CD14-positive monocyte (primary cell): ENCODE measurements at regions not wholly inside any gene's neighbourhood (a gene's known extent, or its start where the extent isn't known, plus 50 kb on each side); places are given as distances from the start of the nearest gene placed in this dataset.
"Not testable (repeated sequence)": the region's sequence is repeated elsewhere in the genome, so short reads cannot be mapped to it uniquely, and the experiment has no call there.

Experiments
- DNase-seq, 3 donors: peaks; one replicate each; pipeline ENCODE4 v3.0.0-alpha.2; 2011 to 2022
- H2AFZ ChIP-seq: 2 replicates; pipeline ENCODE4 v1.6.0; 2012; ENCODE audit warnings: mild to moderate bottlenecking, low read depth, low read length, inconsistent platforms; ENCODE audit not compliant: insufficient read depth, poor library complexity, severe bottlenecking
- H3K27ac ChIP-seq, 2 donors: 1 replicate in 1 of 2; 2 replicates in 1 of 2; pipeline ENCODE4 v1.5.1; 2012 to 2013; ENCODE audit warnings: low read length in 2 of 2, control low read depth in 1 of 2, inconsistent platforms in 1 of 2, low read depth in 1 of 2, mild to moderate bottlenecking in 1 of 2
- H3K27me3 ChIP-seq, 2 donors: one replicate each; pipeline versions ENCODE4 v1.6.0 to v1.6.1; 2011 to 2013; ENCODE audit warnings: low read length in 2 of 2; ENCODE audit not compliant: control insufficient read depth in 2 of 2, insufficient read depth in 2 of 2
- H3K36me3 ChIP-seq, 2 donors: replicated peaks in 1 of 2; 1 replicate in 1 of 2; 2 replicates in 1 of 2; pipeline versions ENCODE4 v1.5.1 to v1.6.1; 2012 to 2013; ENCODE audit warnings: low read length in 2 of 2, control low read depth in 1 of 2, inconsistent platforms in 1 of 2, mild to moderate bottlenecking in 1 of 2; ENCODE audit not compliant: insufficient read depth in 2 of 2, control insufficient read depth in 1 of 2
- H3K4me1 ChIP-seq, 2 donors: 1 replicate in 1 of 2; 2 replicates in 1 of 2; pipeline versions ENCODE4 v1.5.1 to v1.6.1; 2012 to 2013; ENCODE audit warnings: low read length in 2 of 2, control low read depth in 1 of 2, inconsistent platforms in 1 of 2, mild to moderate bottlenecking in 1 of 2, moderate library complexity in 1 of 2; ENCODE audit not compliant: insufficient read depth in 2 of 2, control insufficient read depth in 1 of 2
- H3K4me2 ChIP-seq: replicated peaks from 2 replicates; pipeline ENCODE3; 2012; ENCODE audit warnings: low read length, moderate library complexity, mild to moderate bottlenecking; ENCODE audit not compliant: poor library complexity, severe bottlenecking; ENCODE audit errors: extremely low read depth
- H3K4me3 ChIP-seq, 3 experiments: fragments of 200-600 bp in 1 of 3; sonication (generic) in 1 of 3; replicated peaks in 1 of 3; 1 replicate in 2 of 3; 2 replicates in 1 of 3; pipeline ENCODE4 v1.5.1; 2011 to 2013; ENCODE audit warnings: low read length in 3 of 3, mild to moderate bottlenecking in 3 of 3, control low read depth in 2 of 3, low read depth in 2 of 3, inconsistent platforms in 1 of 3, moderate library complexity in 1 of 3
- H3K79me2 ChIP-seq: 2 replicates; pipeline ENCODE4 v1.6.0; 2012; ENCODE audit warnings: mild to moderate bottlenecking, control low read depth, inconsistent platforms, low read length, moderate library complexity; ENCODE audit not compliant: insufficient read depth
- H3K9ac ChIP-seq: 2 replicates; pipeline ENCODE4 v1.6.0; 2017; ENCODE audit warnings: low read length, mild to moderate bottlenecking; ENCODE audit not compliant: insufficient read depth, poor library complexity, severe bottlenecking
- H3K9me3 ChIP-seq, 2 donors: replicated peaks in 1 of 2; 1 replicate in 1 of 2; 2 replicates in 1 of 2; pipeline versions ENCODE4 v1.5.1 to v1.6.1; 2012 to 2013; ENCODE audit warnings: low read length in 2 of 2, control low read depth in 1 of 2; ENCODE audit not compliant: control insufficient read depth in 1 of 2, insufficient read depth in 1 of 2
- H4K20me1 ChIP-seq: 2 replicates; pipeline ENCODE4 v1.6.0; 2012; ENCODE audit warnings: mild to moderate bottlenecking, low read length, control low read depth, moderate library complexity; ENCODE audit not compliant: insufficient read depth
- H3K27ac Mint-ChIP-seq, 7 donors: one replicate each; pipeline ENCODE4 v1.8.0; 2020; ENCODE audit warnings: mild to moderate bottlenecking in 7 of 7, mixed read lengths in 7 of 7, moderate library complexity in 6 of 7, inconsistent platforms in 2 of 7
- H3K27me3 Mint-ChIP-seq, 3 donors: one replicate each; pipeline ENCODE4 v1.8.0; 2021 to 2022; ENCODE audit warnings: low read depth in 3 of 3, mild to moderate bottlenecking in 3 of 3, mixed read lengths in 3 of 3, moderate library complexity in 3 of 3, inconsistent platforms in 1 of 3
- H3K36me3 Mint-ChIP-seq, 2 donors: one replicate each; pipeline ENCODE4 v1.8.0; 2020; ENCODE audit warnings: mixed read lengths in 2 of 2, inconsistent platforms in 1 of 2, mild to moderate bottlenecking in 1 of 2
- H3K4me1 Mint-ChIP-seq: one replicate; pipeline ENCODE4 v1.8.0; 2020; ENCODE audit warnings: mild to moderate bottlenecking, mixed read lengths
- H3K4me3 Mint-ChIP-seq, 2 donors: one replicate each; pipeline ENCODE4 v1.8.0; 2020; ENCODE audit warnings: mild to moderate bottlenecking in 2 of 2, mixed read lengths in 2 of 2, moderate library complexity in 1 of 2
- H3K9me3 Mint-ChIP-seq, 7 donors: one replicate each; pipeline ENCODE4 v1.8.0; 2020 to 2022; ENCODE audit warnings: mixed read lengths in 7 of 7, mild to moderate bottlenecking in 6 of 7, moderate library complexity in 6 of 7, inconsistent platforms in 2 of 7
- WGBS: methylation state at CpG from one replicate; pipeline ENCODE4 v1.1.5; 2013; ENCODE audit warnings: missing lambda C conversion rate; ENCODE audit not compliant: insufficient coverage; 5-methylcytosine and 5-hydroxymethylcytosine counted together
- intact Hi-C, 2 donors: fragments of 100-400 bp; cut with micrococcal nuclease; formaldehyde crosslinking; loops; one replicate each; pipeline versions ENCODE4 v1.15.0 to v1.15.1; 2023
- TF ChIP-seq, protein P1 (sequence below): fragments of 200-600 bp; IDR thresholded peaks from one replicate; pipeline ENCODE4 v1.8.0; 2022; ENCODE audit warnings: antibody characterized with exemption, mild to moderate bottlenecking

DNA sequence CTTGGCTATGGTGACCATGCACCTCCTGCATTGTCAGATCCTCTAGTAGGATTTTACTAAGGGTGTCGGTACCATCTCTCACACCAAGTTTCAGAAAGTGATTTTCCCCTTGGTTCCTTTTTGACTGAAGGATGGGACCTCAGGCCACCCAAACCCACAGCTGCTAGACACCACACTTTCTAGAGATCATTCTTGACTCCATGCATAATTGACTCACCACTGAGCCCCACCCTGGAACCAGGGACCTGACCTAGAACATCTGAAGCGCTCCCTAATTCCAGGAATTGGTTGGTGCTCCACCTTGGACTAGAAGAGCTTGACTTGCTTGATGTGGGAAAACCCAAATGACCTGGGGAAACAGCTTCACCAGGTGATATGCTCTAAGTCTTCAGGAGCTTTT, 206.8 kb upstream of the EGLN3 start:
- no peak overlapping the region for H3K27ac Mint-ChIP-seq
- H3K9me3 Mint-ChIP-seq: peaks cover 0 to 7% (median 1%) of the 10 kb centered on the region in 7 donors
- Histone ChIP-seq H3K36me3 (no peaks in the 10 kb centered on the region), H3K9me3 (no peaks in the 10 kb centered on the region), H3K79me2 (no peaks in the 10 kb centered on the region), H3K4me1 (no peaks in the 10 kb centered on the region), H3K27ac (no peak overlapping the region), H3K27me3 (no peaks in the 10 kb centered on the region), H3K4me3 (no peak overlapping the region), H4K20me1 (no peaks in the 10 kb centered on the region), H3K9ac (no peak overlapping the region), H3K4me2 (no peak overlapping the region), H2AFZ (no peak overlapping the region)
- peaks cover 0 to 2% (median 1%) of the 10 kb centered on the region in 3 donors for H3K27me3 Mint-ChIP-seq
- TF ChIP-seq, protein P1, sequence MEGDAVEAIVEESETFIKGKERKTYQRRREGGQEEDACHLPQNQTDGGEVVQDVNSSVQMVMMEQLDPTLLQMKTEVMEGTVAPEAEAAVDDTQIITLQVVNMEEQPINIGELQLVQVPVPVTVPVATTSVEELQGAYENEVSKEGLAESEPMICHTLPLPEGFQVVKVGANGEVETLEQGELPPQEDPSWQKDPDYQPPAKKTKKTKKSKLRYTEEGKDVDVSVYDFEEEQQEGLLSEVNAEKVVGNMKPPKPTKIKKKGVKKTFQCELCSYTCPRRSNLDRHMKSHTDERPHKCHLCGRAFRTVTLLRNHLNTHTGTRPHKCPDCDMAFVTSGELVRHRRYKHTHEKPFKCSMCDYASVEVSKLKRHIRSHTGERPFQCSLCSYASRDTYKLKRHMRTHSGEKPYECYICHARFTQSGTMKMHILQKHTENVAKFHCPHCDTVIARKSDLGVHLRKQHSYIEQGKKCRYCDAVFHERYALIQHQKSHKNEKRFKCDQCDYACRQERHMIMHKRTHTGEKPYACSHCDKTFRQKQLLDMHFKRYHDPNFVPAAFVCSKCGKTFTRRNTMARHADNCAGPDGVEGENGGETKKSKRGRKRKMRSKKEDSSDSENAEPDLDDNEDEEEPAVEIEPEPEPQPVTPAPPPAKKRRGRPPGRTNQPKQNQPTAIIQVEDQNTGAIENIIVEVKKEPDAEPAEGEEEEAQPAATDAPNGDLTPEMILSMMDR: no peak
- 100% methylated on average over 1 of the region's 2 CpGs for WGBS
- intact Hi-C loops: no loop called here
- DNase-seq: no peak
- H3K36me3 Mint-ChIP-seq: no peaks in the 10 kb centered on the region
- H3K4me3 Mint-ChIP-seq: no peak overlapping the region
- no peaks in the 10 kb centered on the region for H3K4me1 Mint-ChIP-seq

DNA sequence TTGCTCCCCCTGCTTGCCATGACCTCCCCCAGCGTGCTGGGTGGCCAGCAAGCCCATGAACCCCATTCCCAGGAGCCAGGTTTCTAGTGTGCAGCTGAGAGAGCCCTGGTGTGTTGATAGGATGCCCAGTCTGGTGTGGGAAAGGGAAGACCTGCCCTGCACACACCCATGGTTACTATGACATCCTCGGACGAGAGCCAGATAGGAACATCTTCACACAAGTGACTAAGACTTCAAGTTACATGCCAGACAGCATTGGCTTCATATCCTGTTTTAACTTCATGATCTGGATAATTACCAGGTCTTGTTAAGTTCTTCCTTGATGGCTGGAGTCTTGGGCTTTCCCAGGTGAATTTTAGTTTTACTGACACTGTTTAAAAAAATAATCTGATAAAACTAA, 196.6 kb upstream of the EGLN3 start:
- H3K9ac ChIP-seq: no peak overlapping the region
- no peaks in the 10 kb centered on the region for H3K9me3 ChIP-seq
- H4K20me1 ChIP-seq: no peaks in the 10 kb centered on the region
- no CpG with 5 or more reads among the region's 3 CpGs for WGBS
- no peaks in the 10 kb centered on the region for H3K79me2 ChIP-seq
- Mint-ChIP-seq H3K4me1 (no peaks in the 10 kb centered on the region), H3K27ac (no peak overlapping the region), H3K36me3 (no peaks in the 10 kb centered on the region), H3K27me3 (peaks cover 2 to 8% (median 6%) of the 10 kb centered on the region in 3 donors), H3K9me3 (peaks cover 2 to 29% (median 24%) of the 10 kb centered on the region in 7 donors), H3K4me3 (no peak overlapping the region)
- TF ChIP-seq, protein P1: no peak
- H3K27ac ChIP-seq: no peak overlapping the region
- H3K4me3 ChIP-seq: no peak overlapping the region
- no peaks in the 10 kb centered on the region for H3K36me3 ChIP-seq
- H2AFZ ChIP-seq: no peak overlapping the region
- intact Hi-C loops: no loop called here
- no peaks in the 10 kb centered on the region for H3K4me1 ChIP-seq
- no peaks in the 10 kb centered on the region for H3K27me3 ChIP-seq
- no peak overlapping the region for H3K4me2 ChIP-seq
- DNase-seq: no peak

DNA sequence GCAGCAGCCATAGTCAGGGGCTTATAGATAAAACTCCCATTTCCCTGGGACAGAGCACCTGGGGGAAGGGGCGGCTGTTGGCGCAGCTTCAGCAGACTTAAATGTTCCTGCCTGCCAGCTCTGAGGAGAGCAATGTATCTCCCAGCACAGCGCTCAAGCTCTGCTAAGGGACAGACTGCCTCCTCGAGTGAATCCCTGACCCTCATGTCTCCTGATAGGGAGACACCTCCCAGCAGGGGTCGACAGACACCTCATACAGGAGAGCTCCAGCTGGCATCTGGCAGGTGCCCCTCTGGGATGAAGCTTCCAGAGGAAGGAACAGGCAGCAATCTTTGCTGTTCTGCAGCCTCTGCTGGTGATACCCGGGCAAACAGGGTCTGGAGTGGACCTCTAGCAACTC, 189.3 kb upstream of the EGLN3 start:
- not testable (repeated sequence) for H3K27ac Mint-ChIP-seq, H3K27ac ChIP-seq

More for the DNA sequence above, 189.3 kb upstream of the EGLN3 start:
- H3K36me3 ChIP-seq, H3K79me2 ChIP-seq, H3K9me3 ChIP-seq, H3K36me3 Mint-ChIP-seq, H2AFZ ChIP-seq, H3K4me3 ChIP-seq, DNase-seq, H3K4me3 Mint-ChIP-seq, H3K4me1 Mint-ChIP-seq, H3K9ac ChIP-seq, intact Hi-C loops, H3K4me1 ChIP-seq, H3K27me3 ChIP-seq, H3K4me2 ChIP-seq, H4K20me1 ChIP-seq: not testable (repeated sequence)
- peaks cover 0 to 26% (median 13%) of the 10 kb centered on the region in 3 donors for H3K27me3 Mint-ChIP-seq
- 93% methylated on average over 5 of the region's 6 CpGs for WGBS
- H3K9me3 Mint-ChIP-seq: peaks cover 2 to 30% (median 16%) of the 10 kb centered on the region in 7 donors
